ENCODE measurements at regions not wholly inside any gene's neighbourhood (a gene's known extent, or its start where the extent isn't known, plus 50 kb on each side); places are given as distances from the start of the nearest gene placed in this dataset.

DNA sequence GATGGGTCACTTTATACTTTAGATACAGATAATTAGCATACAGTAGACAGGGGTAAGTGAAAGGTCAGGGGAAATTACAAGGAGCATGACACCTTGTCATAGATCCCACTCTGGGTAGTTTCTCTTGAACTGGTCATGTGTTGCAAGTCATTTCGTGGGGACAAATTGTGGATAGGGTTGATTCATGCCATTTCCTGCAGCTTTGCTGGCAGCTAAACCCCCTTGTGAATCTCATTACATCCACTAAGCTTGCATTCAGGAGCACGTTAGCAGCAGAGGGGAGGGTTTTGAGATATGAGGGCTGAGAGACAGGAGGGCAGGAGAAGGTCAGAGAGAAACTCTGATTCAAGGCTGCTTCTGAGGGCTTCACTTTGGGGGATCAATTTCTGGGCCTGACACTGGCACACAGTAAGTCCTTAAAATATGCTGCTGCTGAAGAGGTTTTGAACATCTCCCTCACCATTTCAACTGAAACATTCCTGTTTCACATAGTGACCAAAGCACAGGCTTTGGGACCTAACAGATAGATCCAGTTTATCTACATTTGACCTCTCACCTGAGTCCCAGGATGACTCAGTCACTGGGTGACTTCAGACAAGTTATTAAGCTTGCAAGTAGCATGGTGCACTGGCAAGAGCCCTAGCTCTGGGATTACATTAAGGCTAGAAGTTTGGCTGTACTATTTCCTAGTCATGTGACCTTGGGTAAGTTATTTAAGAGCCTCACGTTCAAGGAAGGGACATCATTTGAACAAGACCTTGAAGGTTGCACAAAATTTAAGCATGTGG is 206.0 kb upstream of the USP24 start:
- no peak for DNase-seq

DNA sequence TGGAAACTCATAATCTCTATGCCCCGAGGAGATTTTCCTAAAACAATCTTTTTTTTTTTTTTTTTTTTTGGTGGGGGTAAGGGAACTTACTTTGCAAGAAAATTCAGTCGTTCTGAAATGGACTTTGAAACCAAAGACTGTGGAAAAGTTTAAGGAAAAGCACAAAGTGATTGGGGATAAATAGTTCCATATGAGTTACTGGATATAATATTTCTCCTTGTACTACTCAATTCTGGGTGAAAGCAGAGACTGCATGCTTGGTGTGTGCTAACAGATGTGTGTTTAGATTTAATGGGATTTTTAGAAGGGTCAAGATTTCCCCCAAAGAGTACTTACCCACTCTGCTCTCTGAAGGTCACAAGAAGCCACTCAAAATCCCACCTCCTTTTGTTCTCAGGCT is 204.9 kb upstream of the USP24 start:
- no peak for DNase-seq

DNA sequence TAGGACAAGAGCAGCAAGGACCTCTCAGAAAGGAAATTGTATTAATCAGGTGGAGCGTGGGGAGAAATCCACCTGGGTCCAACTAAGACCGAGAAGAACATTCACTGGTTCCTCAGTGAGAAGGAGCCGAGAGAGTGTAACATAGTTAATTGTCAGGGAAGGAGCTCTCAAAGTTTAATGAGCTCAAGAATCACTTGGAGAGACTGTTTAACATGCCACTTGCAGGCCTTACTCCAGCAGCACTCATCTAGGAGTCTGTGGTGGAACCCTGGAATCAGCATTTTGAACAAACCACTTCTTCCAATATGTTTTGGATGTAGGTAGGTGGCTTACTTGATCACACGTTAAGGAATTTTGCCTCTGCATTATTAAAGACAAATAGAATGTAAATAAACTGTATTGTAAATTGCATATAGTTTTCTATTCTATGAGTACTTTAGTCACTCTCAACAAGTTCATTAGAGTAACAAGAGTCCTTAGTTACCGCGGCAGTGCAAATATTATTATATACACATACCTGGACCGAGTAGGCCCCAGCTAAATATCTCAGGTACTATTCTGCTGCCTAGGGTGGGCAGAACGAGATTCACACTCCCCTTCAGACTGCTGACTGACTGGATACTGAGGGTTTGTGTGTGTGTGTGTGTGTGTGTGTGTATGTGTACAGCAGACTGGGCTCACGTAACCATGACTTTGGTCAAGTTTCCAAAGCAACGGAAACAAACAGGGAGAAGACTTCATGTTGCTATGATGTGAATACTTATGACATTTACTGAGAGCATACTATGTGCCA is 203.2 kb upstream of the USP24 start:
- DNase-seq, result no peak

DNA sequence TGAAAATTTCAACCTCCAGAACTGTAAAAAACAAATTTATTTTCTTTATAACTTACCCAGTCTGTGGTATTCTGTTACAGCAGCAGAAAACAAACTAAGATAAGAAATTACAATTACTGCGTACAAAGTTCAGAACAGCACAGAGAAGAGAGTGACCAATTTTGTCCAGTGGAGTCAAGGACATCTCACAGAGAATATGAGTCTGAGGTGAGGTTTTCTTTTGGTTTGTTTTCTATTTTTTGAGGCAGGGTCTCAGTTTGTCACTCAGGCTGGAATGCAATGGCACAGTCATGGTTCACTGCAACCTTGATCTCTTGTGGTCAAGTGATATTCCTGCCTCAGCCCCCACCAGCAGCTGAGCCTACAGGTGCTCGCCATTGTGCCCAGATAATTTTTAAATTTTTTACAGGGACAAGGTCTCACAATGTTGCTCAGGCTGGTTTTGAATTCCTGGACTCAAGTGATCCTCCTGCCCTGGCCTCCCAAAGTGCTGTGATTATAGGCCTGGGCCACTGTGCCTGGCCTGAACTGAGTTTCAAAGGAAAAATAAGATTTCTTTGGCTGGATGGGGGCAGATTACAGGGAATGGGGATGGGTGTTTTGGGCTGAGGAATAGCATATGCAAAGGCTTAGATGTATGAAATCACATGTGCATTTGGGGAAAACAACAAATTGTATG is 201.1 kb upstream of the USP24 start:
- DNase-seq, result no peak

DNA sequence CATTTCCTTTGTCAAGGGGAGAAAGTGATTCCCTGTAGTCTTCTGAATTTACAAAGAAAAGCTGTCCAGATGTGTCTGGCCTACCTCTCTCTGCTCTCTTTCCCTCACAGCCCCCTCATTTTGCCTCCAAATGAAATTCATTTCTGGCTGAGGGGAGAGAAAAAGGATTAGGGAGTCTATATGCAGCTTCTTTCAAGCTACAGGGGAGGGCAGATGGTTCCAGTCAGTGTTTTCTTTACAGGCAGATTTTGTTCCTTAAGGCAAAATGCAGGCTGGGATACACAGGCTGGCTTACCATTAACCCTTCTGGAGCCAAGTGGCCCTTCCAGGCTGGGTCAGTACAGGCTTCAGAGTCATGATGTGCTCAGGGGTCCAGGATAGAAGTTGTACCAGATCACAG is 198.1 kb upstream of the USP24 start:
- DNase-seq, result no peak

DNA sequence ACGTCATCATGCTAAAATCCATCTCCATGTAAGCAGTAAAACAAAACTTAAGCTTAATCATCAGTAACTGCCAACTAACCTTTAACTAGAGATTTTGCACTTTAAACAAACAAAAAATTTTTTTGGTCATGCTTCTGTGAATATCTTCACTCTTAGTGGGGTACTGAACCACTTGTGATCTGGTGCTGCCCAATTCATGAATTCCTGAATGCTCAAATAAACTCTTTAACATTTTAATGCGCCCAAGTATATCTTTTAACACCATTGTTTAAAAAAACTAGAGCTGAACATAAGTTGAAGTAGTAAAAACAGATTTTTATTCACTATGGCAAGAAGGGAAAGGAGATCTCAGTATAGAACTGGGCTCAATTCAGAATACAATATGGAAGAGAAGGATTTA is 196.9 kb upstream of the USP24 start:
- DNase-seq, result no peak

DNA sequence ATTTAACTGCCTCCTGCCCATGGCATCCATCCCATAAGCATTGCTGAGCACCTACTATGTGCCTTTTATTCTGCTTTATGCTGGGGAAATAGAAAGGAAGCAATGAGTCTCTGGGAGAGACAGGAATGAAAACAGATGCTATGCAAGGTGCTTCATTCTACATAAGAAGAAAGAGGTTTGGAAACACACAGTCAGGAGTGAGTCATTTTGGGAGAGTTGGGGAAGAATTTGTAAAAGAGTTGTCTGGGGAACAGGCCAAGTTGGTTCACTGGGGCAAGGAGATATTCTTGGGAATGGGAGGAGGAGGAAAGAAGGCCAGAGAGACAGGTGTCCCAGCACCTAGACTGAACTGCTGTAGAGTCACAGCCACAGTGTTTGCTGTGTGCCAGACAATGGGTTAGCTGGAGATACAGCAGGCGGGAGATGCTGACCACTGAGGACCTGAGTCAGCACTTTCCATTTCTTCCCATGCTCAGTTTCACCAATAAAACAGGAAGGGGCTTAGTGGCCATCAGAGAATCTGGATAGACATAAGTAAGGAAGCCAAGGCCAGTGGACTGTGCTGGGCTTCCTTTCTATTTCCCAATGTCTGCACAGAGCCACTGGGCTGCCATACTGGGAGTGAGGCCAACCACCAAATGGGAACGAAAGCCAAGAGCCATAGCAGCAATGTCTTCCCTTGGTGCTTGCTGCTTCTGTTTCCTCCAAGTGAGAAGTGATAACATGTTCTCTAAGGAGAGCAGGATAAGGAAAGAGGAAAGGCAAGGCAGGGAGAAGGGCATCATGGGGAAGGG is 187.7 kb upstream of the USP24 start:
- no peak for DNase-seq

DNA sequence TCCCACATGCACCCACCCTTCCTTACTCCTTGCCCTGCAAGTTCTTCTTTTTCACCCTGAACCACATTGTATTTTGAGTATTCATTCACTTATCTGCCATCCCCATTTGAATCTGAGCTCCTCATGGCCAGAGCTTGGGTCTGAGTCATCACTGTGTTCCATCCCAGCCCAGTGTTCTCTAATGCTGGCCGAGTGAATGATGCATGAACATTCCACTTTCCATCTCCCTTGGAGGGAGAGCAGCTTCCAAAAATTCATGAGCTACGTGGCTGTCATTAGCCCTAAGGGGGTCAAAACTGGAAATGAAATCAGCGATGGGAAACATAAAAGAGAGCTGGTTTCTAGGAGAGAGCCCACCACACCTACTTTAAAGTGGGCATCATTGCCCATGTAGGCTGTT is 187.0 kb upstream of the USP24 start:
- DNase-seq, result no peak

DNA sequence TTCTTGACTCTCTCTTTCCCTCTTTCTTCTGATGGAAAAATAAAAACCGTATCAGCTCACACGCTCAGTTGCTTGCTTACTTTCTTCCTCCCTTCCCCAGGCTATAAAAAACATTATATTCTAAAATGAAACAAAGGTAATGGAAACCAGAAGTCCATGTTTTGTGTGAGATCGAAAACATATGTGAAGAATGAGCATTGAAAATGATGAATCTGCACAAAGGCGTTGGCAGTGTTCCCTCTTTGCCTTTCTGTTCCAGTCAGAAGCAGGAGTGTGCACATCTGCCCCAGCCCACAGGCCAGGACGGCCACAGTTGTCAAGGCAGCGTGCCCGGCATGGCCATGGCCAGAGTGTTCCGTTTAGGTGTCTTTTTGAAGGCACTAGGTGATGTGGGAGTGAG is 185.3 kb upstream of the USP24 start:
- DNase-seq, result no peak

DNA sequence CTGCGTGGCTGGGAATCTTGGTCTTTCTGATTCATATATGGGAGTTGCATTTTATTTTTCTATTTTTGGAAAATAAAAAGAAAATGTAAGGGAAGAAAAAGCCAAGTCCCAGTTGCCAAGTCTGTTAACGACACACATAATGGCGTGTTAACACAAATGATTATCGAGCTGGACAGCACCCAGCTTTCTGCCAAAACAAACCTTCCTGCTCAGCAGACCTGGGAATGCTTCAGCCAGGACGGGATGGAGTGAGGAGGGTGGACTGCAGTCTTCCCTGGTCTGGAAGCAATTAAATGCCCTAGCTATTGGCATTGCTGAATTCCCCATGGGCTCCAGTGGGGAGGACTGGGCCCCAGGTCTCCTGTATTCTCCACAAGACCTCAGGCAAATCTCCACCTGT is 184.2 kb upstream of the USP24 start:
- no peak for DNase-seq

DNA sequence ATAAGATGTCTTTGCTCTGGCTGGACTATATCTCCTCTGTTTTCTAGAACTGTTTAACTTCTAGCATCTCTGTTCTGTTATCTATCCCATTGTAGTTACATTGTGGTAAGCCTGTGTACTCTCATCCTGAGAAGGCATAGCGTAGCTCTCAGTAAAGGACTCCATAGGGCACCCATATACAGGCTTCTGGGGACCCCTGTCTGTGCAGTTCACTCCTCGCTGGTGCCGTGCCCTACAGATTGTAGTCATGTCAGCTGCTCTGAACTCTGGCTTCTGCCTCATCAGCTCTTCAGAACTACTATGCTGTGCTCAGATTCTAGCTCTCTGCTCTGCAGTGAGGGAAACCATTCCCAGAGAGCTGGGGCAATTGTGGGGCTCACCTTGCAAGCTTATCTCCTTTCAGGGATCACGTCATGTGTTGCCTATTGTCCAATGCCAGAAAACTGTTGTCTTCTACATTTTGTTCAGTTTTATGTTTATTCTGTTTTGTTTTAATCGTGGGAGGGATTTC is 181.3 kb upstream of the USP24 start:
- DNase-seq, result no peak

DNA sequence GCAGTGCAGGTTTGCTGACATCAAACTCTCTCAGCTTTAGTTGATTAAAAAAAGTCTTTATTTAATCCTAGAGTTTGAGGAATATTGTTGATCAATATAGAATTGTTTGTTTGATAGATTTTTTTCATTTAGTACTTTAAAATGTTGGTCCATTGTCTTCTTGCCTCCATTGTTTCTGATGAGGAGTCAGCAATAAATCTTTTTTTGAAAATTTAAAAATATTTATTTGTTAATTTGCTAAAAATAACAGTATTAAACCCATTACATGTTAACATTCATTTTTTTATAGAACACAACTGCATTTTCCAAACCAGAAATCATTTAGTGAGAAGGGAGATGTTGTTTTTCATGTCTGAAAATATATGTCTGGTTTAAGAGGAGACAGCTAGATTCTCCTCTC is 173.8 kb upstream of the USP24 start:
- DNase-seq, result no peak

DNA sequence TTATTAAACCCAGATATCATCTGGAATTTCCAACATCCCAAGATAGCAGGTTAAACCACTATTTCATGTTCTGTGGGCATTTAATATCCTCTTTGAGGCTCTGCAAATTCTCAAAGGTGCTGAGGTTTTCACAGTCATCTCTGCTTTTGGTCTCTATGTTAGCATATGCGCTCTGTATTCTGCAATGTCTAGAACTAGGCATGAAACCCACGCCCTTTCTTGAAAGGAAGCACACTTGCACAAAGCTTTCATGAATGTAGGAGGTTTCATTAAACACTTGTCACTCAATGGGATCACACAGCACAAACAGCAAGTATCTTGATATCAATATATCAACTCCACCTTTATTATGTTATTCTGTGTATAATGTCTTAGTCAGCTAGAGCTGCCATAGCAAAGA is 172.0 kb upstream of the USP24 start:
- DNase-seq, result no peak

DNA sequence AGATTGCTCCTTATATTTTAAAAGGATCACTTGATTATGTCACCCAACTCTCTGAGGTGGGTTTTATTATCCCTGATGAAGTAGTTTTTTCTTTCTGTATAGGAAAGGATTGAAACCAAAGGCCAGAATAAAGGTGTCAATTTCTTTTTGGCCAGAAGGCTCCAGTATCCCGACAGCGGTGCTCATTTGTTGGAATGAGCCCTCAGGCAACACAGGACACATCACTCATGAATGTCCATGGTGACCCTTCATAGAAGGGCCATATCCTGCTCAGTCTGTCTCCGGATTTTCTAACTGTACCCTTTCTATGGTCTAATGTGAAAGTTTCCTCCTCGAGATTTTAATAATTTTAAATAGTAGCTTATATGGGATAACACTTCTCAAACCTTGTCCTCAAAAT is 171.3 kb upstream of the USP24 start:
- DNase-seq, result no peak

DNA sequence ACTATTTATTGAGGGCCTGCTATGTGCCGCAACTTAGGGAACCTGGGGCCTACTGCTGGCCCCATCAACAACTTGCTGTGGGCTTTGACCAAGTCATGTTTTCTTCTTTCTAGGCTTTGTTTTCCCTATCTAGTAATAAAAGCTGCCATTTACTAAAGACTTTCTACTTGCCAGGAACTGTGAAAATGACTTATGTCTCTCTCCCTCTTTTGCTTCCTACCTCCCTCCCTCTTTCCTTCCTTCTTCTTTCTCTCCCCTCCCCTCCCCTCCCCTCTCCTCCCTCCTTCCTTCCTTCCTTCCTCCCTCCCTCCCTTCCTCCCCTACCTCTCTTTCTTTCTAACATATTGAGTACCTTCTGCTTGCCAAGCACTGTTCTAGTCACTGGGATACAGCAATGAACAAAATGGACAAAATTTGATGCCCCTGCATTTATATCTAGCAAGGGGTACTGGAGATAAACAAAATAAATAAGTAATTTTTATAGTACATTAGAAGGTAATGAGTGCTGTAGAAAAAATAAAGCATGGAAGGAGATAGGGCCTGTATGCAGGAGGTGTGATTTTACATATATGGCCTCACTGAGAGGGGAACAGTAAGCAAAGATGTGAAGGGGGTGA is 170.3 kb upstream of the USP24 start:
- no peak for DNase-seq

DNA sequence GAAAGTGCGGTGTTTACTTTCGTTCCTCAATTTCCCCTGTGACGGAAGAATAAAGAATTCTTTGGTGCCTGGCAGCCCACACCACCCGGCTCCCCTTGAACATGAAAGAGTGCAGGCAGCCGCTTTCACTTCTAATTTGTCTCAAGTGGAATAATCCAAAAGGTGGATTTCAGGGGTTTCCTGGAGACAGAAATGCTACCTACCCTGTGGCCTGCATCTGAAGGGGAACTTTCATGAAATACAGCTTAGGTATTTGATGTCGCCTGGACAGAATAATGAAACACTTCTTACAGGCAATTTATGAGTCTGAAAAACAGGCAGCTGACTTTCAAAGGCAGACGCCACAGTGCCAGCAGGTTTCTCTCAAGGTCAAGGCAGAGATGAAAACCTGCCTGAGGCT is 169.5 kb upstream of the USP24 start:
- DNase-seq, result no peak

DNA sequence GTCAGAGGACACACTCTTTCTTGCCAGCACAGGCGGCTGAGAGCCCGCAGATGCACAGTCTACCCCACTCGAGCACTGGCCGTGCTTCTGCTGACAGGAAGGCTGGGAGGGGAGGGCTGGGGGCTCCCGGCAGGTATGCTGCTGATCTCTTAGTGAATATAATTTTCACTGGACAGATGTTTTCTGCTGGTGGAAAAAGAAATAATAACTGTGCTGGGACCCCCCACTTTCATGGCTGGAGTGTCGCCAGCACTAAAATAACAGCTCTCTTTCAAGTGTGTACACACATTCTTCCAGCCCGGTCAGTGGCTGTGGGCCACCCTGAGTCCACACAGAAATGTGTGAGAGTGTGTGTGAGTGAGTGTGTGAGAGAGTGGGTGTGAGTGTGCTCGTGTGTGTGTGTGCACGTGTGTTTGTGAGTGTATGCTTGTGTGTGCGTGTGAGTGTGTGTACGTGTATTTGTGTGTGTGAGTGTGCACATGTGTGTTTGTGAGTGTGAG is 167.7 kb upstream of the USP24 start:
- no peak for DNase-seq

DNA sequence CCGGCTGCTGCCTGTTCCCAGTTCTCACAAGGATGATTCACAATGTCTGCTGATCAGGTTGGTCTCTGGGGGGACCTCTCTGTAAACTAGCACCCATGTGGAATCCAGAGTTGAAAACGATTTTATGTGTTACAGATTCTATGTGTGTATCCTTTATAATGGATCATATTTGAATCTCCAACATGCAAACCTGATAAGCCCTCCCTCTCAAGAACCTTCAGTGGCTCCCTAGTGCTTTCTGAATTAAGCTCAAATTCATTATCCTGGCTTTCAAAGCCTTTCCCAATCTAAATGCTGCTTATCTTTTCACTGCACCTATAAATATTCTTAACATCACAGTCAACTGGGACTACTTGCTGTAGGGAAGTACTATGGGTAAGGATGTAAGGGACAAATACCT is 166.8 kb upstream of the USP24 start:
- no peak for DNase-seq

DNA sequence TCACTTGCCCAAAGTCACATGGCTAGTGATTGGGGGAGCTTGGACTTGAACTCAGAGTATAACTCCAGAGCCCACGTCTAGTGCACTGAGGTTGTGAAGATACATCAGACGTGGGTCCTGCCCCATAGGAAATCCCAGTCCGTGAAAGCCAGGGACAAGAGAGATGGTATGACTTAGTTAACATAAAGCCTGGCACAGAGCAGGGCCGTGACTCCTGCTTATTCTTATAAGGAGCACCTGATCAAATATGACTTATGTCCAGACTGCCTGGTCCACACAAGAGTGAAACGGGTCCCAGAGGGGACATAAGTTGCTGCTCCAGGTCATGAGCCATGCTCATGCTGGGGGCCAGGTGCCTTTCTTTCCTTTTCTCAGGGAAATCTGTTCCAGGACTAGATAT is 166.3 kb upstream of the USP24 start:
- DNase-seq, result no peak

DNA sequence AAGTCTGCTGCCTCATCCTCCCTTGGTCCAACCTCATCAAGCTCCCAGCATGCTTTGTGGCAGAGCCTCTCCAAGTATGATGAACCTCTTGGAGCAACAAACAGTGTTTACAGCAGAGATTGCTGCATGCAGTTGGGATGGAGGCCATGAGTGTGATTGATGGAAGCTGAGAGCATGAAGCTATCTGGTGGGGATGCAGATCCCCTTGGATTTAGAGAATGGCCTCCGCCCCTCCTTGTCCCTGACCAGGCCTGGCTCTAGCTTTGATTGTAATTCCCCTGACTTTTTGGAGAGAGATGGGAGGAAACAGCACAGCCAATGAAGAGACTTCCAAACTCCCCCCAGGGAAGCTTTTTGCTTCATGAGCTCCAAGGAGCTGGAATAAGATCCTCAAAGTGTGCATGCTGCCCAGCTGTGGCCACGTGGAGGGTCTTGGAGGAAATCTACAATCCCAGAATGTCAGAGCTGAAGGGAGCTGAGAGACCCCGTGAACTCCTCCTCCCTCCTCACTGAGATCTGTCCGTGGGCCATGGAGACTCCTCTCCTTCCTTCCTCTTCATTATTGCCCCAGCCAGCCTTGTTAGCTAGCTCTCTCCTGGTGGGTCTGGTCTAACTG is 165.3 kb upstream of the USP24 start:
- no peak for DNase-seq

DNA sequence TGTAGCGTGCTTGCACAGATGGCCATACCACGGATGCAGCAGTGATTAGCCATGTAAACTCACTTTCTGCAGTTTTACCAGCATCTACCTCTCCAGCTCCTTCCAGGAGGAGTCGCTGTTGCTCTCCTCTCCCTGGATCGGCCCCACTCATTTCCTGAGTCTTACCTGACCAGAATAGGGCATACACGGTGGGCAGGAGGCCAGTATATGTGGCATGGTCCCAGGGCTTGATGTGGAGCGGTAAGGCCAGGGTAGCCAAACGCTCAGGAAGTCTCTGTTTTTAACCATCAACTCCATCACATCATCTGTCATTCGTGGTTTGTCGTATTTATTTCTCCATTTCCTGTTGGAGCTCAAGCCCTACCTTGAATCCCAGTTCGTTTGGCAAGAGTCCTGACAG is 163.4 kb upstream of the USP24 start:
- peak; percentile 2 to 4 for DNase-seq

DNA sequence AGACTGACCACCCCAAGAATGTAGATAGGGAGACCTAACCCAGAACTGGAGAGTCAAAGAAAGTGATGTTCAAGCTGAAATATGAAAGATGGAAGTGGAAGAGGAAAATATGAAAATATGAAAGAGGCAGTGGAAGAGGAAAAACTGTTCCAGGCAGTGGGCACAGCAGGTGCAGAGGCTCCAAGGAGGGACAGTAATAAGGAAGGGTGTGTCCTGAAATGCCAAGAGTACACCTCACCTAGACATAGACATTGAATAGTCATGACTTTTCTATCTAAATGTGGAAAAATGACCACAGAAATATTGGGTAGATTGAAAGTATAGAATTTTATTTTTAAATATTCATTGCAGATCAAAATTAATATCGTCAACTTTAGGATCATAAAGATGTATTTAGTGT is 161.7 kb upstream of the USP24 start:
- no peak for DNase-seq
